ENCODE measurements at regions not wholly inside any gene's neighbourhood (a gene's known extent, or its start where the extent isn't known, plus 50 kb on each side); places are given as distances from the start of the nearest gene placed in this dataset.
"Not testable (repeated sequence)": the region's sequence is repeated elsewhere in the genome, so short reads cannot be mapped to it uniquely, and the experiment has no call there.

- no peak for DNase-seq (ENCODE audit: low spot score)
Measured at GRCh38 chr22:22120160-22120559, 124.4 kb upstream of the VPREB1 start.

GRCh38 chr22:22118987-22119386, 125.6 kb upstream of the VPREB1 start:
- no peak for DNase-seq (ENCODE audit: low spot score)

GRCh38 chr22:22117864-22118544, 126.6 kb upstream of the VPREB1 start:
- not testable (repeated sequence) for DNase-seq (ENCODE audit: low spot score)

GRCh38 chr22:22116997-22117770, 127.4 kb upstream of the VPREB1 start:
- not testable (repeated sequence) for DNase-seq (ENCODE audit: low spot score)

GRCh38 chr22:22113701-22114100, 130.9 kb upstream of the VPREB1 start:
- no peak for DNase-seq (ENCODE audit: low spot score)

GRCh38 chr22:22112533-22113294, 130.1 kb upstream of the TOP3B start:
- no peak for DNase-seq (ENCODE audit: low spot score)

GRCh38 chr22:22111983-22112382, 129.4 kb upstream of the TOP3B start:
- no peak for DNase-seq (ENCODE audit: low spot score)

- DNase-seq (ENCODE audit: low spot score), result peak; percentile 82
Measured at GRCh38 chr22:22111267-22111751, 128.7 kb upstream of the TOP3B start.

GRCh38 chr22:22110548-22111266, 128.1 kb upstream of the TOP3B start:
- DNase-seq (ENCODE audit: low spot score), result peak; percentile 91

- no peak for DNase-seq (ENCODE audit: low spot score)
Measured at GRCh38 chr22:22109693-22110466, 127.3 kb upstream of the TOP3B start.

GRCh38 chr22:22106855-22107254, 124.3 kb upstream of the TOP3B start:
- no peak for DNase-seq (ENCODE audit: low spot score)

- no peak for DNase-seq (ENCODE audit: low spot score)
Measured at GRCh38 chr22:22105364-22105763, 122.8 kb upstream of the TOP3B start.

GRCh38 chr22:22103078-22103875, 120.7 kb upstream of the TOP3B start:
- DNase-seq (ENCODE audit: low spot score), result no peak

- no peak for DNase-seq (ENCODE audit: low spot score)
Measured at GRCh38 chr22:22099833-22100812, 117.5 kb upstream of the TOP3B start.

- DNase-seq (ENCODE audit: low spot score), result no peak
Measured at GRCh38 chr22:22099194-22099486, 116.6 kb upstream of the TOP3B start.

GRCh38 chr22:22098457-22099193, 116.0 kb upstream of the TOP3B start:
- DNase-seq (ENCODE audit: low spot score), result no peak

- DNase-seq (ENCODE audit: low spot score), result no peak
Measured at GRCh38 chr22:22097727-22098228, 115.2 kb upstream of the TOP3B start.

- no peak for DNase-seq (ENCODE audit: low spot score)
Measured at GRCh38 chr22:22094921-22095320, 112.3 kb upstream of the TOP3B start.

Measured in A172 (cell line).